ENCODE measurements at regions not wholly inside any gene's neighbourhood (a gene's known extent, or its start where the extent isn't known, plus 50 kb on each side); places are given as distances from the start of the nearest gene placed in this dataset.
"Not testable (repeated sequence)": the region's sequence is repeated elsewhere in the genome, so short reads cannot be mapped to it uniquely, and the experiment has no call there.

GRCh38 chr11:57871231-57871630, 109.6 kb downstream of the CTNND1 start:
- Mint-ChIP-seq H3K9me3 (no peaks in the 10 kb centered on the region), H3K4me1 (no peaks in the 10 kb centered on the region), H3K4me3 (no peak overlapping the region), H3K27ac (no peak overlapping the region), H3K27me3 (peaks cover 7% of the 10 kb centered on the region), H3K36me3 (ENCODE audit: low read depth) (no peaks in the 10 kb centered on the region)
- no peak for ATAC-seq (replicated peaks)

DNA sequence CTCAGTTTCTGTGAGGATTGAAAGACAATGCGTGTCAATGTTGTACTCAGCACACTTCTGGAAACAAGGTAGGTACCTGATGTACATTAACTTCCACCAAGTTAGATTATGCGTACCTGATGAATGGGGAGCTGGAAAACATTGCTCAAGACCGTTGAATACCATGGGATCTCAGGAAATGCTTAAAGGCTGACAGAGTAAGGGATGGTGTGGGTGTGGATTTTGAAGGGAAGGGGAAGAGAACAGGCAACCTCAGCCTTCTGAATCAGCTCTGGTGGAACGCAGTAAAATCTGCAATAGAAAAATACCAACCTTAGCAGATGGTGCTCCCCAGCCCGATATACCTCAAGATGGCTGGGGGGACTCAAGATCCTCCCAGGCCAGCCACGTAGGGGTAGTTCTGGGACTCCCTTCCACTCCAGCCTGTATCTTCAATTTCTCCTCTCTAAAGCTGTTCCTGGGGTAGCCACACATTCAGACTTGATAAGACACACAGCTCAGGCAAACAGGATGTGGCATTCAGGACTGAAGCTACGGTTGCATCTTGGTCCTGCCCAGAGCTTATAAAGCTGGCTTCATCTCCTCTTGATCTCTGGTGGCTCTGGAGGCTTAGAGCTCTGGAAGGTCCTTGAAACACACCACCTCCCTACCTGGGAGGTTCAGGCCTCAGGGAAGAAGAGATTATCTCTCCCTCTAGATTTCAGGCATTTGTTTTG, 111.8 kb downstream of the CTNND1 start:
- Mint-ChIP-seq H3K36me3 (ENCODE audit: low read depth) (no peaks in the 10 kb centered on the region), H3K27me3 (peaks cover 7% of the 10 kb centered on the region), H3K9me3 (no peaks in the 10 kb centered on the region), H3K4me3 (no peak overlapping the region), H3K4me1 (no peaks in the 10 kb centered on the region), H3K27ac (no peak overlapping the region)
- ATAC-seq (replicated peaks): no peak

GRCh38 chr11:57874981-57875380, 113.4 kb downstream of the CTNND1 start:
- no peak overlapping the region for H3K4me3 Mint-ChIP-seq
- no peaks in the 10 kb centered on the region for H3K36me3 Mint-ChIP-seq (ENCODE audit: low read depth)
- H3K27ac Mint-ChIP-seq: no peak overlapping the region
- no peaks in the 10 kb centered on the region for H3K9me3 Mint-ChIP-seq
- no peaks in the 10 kb centered on the region for H3K4me1 Mint-ChIP-seq
- H3K27me3 Mint-ChIP-seq: peaks cover 9% of the 10 kb centered on the region
- ATAC-seq (replicated peaks): no peak

DNA sequence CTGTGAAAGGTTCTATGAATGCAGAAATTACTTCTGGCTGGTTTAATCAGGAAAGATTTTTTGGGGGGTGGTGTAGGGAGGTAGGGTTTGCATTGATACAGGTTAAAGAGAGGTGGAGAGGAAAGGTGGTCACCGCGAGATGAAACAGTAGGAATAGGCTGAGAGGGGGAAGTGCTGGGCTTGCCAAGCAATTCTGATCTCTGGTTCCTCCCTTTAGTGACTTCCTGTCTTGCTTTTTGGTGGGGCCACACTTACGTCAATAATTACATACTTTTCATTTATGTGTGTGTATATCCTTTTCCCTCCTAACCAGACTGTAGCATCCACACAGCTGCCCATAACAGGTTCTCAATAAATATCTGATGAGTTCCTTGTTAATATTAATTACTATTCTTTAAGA, 120.0 kb downstream of the CTNND1 start:
- Mint-ChIP-seq H3K36me3 (ENCODE audit: low read depth) (no peaks in the 10 kb centered on the region), H3K4me3 (no peak overlapping the region), H3K27ac (no peak overlapping the region), H3K4me1 (no peaks in the 10 kb centered on the region), H3K27me3 (peaks cover 6% of the 10 kb centered on the region), H3K9me3 (no peaks in the 10 kb centered on the region)
- no peak for ATAC-seq (replicated peaks)

DNA sequence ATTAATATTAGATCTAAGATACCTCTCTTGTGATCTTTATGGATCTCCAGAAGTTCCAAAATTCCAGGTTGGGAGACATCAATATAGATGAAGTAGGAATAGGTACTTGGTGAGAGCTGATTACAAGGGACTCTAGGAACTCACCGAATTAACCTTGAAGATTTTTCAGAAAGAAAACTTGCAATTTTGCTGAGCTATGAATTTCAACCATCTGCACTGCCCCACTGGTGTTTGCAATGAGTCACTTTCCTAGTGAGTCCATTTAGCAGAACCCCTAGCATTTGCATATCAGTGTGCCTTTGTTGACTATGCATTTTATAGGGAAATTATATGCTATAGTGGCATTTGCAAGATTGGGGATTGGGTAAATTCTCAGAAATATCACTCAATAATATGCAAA, 122.0 kb downstream of the CTNND1 start:
- Mint-ChIP-seq H3K36me3 (ENCODE audit: low read depth) (no peaks in the 10 kb centered on the region), H3K9me3 (no peaks in the 10 kb centered on the region), H3K27me3 (peaks cover 6% of the 10 kb centered on the region), H3K27ac (no peak overlapping the region), H3K4me3 (no peak overlapping the region), H3K4me1 (no peaks in the 10 kb centered on the region)
- no peak for ATAC-seq (replicated peaks)

- Mint-ChIP-seq H3K4me1 (no peaks in the 10 kb centered on the region), H3K4me3 (no peak overlapping the region), H3K36me3 (ENCODE audit: low read depth) (no peaks in the 10 kb centered on the region)
Measured at GRCh38 chr11:57885298-57886050, 123.9 kb downstream of the CTNND1 start.

GRCh38 chr11:57888386-57888785, 126.8 kb downstream of the CTNND1 start:
- peaks cover 11% of the 10 kb centered on the region for H3K27me3 Mint-ChIP-seq
- ATAC-seq (replicated peaks): no peak
- H3K27ac Mint-ChIP-seq: no peak overlapping the region
- no peaks in the 10 kb centered on the region for H3K4me1 Mint-ChIP-seq
- H3K9me3 Mint-ChIP-seq: no peaks in the 10 kb centered on the region
- H3K36me3 Mint-ChIP-seq (ENCODE audit: low read depth): no peaks in the 10 kb centered on the region
- H3K4me3 Mint-ChIP-seq: no peak overlapping the region

More at GRCh38 chr11:57885298-57886050, 123.9 kb downstream of the CTNND1 start:
- ATAC-seq (replicated peaks): no peak
- Mint-ChIP-seq H3K27me3 (peaks cover 4% of the 10 kb centered on the region), H3K9me3 (no peaks in the 10 kb centered on the region), H3K27ac (no peak overlapping the region)

- H3K4me1 Mint-ChIP-seq: no peaks in the 10 kb centered on the region
- H3K27ac Mint-ChIP-seq: no peak overlapping the region
- H3K27me3 Mint-ChIP-seq: peaks cover 9% of the 10 kb centered on the region
- no peak for ATAC-seq (replicated peaks)
- peaks cover 3% of the 10 kb centered on the region for H3K9me3 Mint-ChIP-seq
- H3K36me3 Mint-ChIP-seq (ENCODE audit: low read depth): no peaks in the 10 kb centered on the region
- no peak overlapping the region for H3K4me3 Mint-ChIP-seq
Measured at GRCh38 chr11:57890521-57890920, 128.9 kb downstream of the CTNND1 start.

DNA sequence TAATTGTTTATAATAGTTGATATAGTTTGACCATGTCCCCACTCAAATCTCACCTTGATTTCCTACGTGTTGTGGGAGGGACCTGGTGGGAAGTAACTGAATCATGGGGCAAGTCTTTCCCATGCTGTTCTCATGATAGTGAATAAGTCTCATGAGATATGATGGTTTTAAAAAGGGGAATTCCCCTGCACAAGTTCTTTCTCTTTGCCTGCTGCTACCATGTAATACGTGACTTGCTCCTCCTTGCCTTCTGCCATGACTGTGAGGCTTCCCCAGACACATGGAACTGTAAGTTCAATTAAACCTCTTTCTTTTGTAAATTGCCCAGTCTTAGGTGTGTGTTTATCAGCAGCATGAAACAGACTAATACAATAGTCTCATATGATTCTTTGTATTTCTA, 130.5 kb upstream of the OR9Q1 start:
- H3K36me3 Mint-ChIP-seq (ENCODE audit: low read depth); H3K27ac Mint-ChIP-seq: not testable (repeated sequence)
- peak; percentile 78 for ATAC-seq (replicated peaks)

DNA sequence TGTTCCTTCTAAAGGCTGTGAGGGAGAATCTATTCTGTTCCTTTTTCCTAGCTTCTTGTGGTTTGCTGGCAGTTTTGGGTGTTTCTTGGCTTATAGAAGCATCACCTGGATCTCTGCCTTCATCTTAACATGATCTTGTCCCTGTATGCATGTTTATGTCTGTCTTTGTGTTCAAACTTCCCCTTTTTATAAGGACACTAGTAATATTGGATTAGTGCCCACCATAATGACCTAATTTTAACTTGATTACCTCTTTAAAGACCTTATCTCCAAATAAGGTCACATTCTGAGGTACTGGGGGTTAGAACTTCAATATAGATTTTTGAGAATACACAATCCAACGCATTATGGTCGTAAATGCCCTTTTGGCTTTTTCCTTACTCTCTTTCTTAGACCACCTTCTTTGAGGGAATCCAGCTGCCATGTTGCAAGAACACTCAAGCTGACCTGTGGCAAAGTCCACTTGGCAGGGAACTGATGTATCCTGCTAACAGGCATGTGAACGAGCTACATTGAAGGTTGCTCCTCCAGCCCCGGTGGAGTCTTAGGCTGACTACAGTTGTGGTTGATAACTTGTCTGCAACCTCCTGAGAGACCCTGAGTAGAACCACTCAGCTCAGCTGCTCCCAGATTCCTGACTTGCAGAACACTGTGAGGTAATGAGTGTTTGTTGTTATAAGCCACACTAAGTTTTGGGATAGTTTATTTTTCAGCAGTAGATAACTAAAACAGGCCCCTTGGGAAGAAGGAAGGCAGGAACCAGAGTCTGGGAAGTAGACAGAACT, 127.1 kb upstream of the OR9Q1 start:
- H3K27ac Mint-ChIP-seq: no peak overlapping the region
- peaks cover 3% of the 10 kb centered on the region for H3K9me3 Mint-ChIP-seq
- H3K36me3 Mint-ChIP-seq (ENCODE audit: low read depth): no peaks in the 10 kb centered on the region
- peaks cover 27% of the 10 kb centered on the region for H3K27me3 Mint-ChIP-seq
- H3K4me3 Mint-ChIP-seq: no peak overlapping the region
- ATAC-seq (replicated peaks): no peak
- peaks cover 7% of the 10 kb centered on the region for H3K4me1 Mint-ChIP-seq

More for the DNA sequence above, 130.5 kb upstream of the OR9Q1 start:
- not testable (repeated sequence) for H3K4me1 Mint-ChIP-seq, H3K9me3 Mint-ChIP-seq
- Mint-ChIP-seq H3K27me3 (peaks cover 16% of the 10 kb centered on the region), H3K4me3 (peak overlapping the region; percentile 36)

DNA sequence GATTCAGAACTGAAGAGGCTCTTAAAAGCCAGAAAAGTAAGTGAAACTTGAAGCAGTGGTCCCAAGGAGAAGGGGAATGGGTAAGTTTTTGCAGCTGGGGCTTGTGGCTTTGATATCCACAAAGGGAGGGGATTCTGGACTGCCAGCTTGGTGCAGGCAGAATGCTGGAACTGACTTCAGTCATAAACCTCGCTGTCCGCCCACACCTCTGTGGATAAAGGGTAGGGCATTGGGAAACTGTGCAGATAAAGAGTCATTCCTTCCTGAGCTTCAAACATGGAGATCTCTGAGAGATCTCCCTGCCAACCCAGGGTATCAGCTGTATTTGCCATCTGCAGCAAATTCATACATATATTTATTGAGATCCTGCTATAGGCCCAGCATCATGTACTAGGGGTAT, 124.3 kb upstream of the OR9Q1 start:
- Mint-ChIP-seq H3K36me3 (ENCODE audit: low read depth) (no peaks in the 10 kb centered on the region), H3K27ac (no peak overlapping the region), H3K4me1 (peaks cover 7% of the 10 kb centered on the region), H3K27me3 (peaks cover 31% of the 10 kb centered on the region), H3K9me3 (peaks cover 3% of the 10 kb centered on the region), H3K4me3 (no peak overlapping the region)
- no peak for ATAC-seq (replicated peaks)

- H3K27me3 Mint-ChIP-seq: peaks cover 28% of the 10 kb centered on the region
Measured at GRCh38 chr11:57900320-57900719, 123.4 kb upstream of the OR9Q1 start.

GRCh38 chr11:57901278-57901677, 122.4 kb upstream of the OR9Q1 start:
- no peak for ATAC-seq (replicated peaks)
- Mint-ChIP-seq H3K36me3 (ENCODE audit: low read depth) (no peaks in the 10 kb centered on the region), H3K9me3 (no peaks in the 10 kb centered on the region), H3K27ac (no peak overlapping the region), H3K4me1 (peaks cover 7% of the 10 kb centered on the region), H3K4me3 (no peak overlapping the region), H3K27me3 (peaks cover 28% of the 10 kb centered on the region)

More at GRCh38 chr11:57900320-57900719, 123.4 kb upstream of the OR9Q1 start:
- Mint-ChIP-seq H3K4me1 (peaks cover 7% of the 10 kb centered on the region), H3K9me3 (no peaks in the 10 kb centered on the region), H3K4me3 (no peak overlapping the region), H3K27ac (no peak overlapping the region), H3K36me3 (ENCODE audit: low read depth) (no peaks in the 10 kb centered on the region)
- ATAC-seq (replicated peaks): no peak

DNA sequence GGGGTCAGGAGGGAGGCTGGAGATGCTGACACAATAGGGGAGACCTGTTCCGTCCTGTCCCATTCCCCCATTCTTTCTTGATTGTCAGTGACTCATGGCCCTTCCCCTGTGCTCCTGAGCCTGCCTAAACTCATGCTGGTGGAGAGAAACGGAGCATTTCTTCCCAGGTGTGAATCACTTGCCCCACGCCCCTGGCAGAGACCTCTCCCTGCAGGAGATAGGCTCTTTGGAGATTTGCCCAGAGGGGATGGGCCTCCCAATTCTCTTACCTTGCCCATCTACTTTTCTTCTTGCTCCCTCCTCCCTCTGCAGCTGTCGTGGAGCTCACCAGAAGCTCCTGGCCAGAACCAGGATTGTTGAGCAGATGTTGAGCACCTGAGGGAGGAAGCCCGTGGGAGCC, 121.9 kb upstream of the OR9Q1 start:
- no peak overlapping the region for H3K4me3 Mint-ChIP-seq
- H3K9me3 Mint-ChIP-seq: no peaks in the 10 kb centered on the region
- no peak overlapping the region for H3K27ac Mint-ChIP-seq
- ATAC-seq (replicated peaks): no peak
- no peaks in the 10 kb centered on the region for H3K36me3 Mint-ChIP-seq (ENCODE audit: low read depth)
- peaks cover 7% of the 10 kb centered on the region for H3K4me1 Mint-ChIP-seq
- H3K27me3 Mint-ChIP-seq: peaks cover 28% of the 10 kb centered on the region

DNA sequence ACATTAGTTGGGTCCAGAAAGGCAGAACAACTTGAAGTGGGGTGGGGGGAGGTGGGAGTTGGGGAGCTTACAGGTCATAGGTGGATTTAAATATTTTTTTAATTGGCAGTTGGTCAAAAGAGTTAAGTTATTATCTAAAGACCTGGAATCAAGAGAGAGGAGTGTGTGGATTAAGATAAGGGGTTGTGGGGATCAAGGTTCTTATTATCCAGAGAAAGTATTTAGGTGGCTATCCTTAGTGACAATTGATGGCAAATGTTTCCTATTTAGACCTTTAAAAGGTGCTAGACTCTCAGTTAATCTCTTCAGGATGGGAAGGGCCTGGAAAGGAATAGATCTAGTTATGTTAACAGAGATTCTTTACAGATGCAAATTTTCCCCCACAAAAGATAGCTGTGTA, 120.7 kb upstream of the OR9Q1 start:
- Mint-ChIP-seq H3K27ac (no peak overlapping the region), H3K9me3 (no peaks in the 10 kb centered on the region), H3K4me1 (peaks cover 7% of the 10 kb centered on the region), H3K27me3 (peaks cover 24% of the 10 kb centered on the region), H3K4me3 (no peak overlapping the region), H3K36me3 (ENCODE audit: low read depth) (no peaks in the 10 kb centered on the region)
- no peak for ATAC-seq (replicated peaks)
